Epidermal melanocyte (primary cell): ENCODE measurements at regions not wholly inside any gene's neighbourhood (a gene's known extent, or its start where the extent isn't known, plus 50 kb on each side); places are given as distances from the start of the nearest gene placed in this dataset.
A peak's percentile ranks its signal among the peaks of the same experiment; 100 is the strongest.

Experiments used
- DNase-seq: peaks from one replicate; pipeline ENCODE4 v3.0.0; 2011; ENCODE audit warnings: low spot score; ENCODE audit not compliant: insufficient read length

DNA sequence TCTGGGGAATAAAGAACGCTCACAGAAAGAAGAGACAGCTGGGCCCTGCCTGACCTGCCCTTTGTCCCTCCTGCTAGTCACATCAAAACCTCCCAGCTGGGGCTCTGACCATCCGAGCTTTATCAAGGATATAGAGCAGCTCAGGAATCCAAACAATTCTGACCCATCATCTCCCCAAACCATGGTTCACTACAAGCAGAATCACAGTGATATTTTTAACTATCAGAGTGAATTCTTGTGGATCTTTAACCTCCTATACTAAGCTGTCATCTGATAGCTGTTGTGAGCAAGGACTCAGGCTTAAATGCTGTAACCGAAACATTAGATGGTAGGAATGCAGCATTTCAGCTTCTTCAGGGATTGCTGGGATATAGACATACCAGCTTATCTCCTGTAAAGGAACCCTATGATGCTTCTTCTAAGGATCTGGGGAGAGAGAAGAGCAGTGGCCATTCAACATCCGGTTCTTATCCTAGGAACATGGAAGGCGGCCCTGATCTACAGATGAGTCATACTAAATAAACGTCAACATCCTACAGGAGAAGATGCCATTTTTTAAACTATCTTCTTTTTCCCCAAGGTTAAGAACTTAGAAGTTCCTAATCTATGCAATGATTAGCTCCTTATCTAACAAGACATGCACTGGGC lies 84.7 kb upstream of the AKIP1 start:
- DNase-seq: no peak

DNA sequence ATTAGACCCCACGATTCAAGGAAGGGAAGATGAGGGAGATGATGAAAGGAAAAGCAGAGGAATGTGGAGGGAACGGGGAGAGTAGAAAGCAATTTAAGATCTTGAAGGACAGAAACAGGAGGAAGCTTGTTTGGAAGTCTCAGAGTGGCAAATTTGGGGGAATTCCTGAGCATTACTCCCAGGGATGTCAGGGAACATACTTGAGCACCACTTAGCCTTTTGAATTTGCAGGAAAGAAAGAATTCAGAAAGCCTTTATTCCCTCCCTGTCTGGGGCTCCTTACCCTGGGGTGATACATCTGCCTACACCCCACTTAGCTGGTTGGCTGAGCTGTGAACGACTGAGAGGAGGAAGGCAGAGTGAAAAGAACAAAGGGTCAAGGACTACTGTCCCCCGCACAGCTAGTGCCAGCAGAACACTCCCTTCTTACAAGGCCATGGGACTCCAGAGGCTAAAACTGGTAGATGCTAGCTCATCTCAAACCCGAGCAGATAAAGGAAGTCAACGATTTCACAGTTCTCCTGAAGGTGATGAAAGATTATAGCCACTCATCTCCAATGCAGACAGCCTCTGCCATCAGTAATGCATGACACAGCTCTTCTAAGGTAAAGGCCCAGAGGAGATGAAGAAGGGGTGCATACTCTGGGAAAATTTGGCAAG lies 84.0 kb upstream of the AKIP1 start:
- no peak for DNase-seq

DNA sequence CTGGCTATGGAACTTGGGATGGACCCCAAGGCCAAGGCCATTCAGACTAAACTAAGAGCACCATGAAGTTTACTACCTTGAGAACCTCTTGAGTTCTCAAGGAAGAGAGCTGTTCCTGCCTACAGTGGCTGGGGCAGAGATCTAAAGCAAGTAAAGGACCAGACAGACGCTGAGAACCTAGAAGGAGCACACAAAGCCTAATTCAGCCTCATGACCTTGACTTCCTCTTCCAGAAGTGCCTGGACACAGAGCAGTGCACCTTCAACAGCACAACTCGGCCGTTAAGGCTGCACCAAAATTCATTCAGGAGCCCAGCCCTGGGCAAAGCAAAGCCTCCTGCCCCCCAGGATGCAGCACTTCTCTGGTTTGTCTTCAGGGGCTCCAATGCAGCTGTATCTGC lies 82.9 kb upstream of the AKIP1 start:
- DNase-seq: no peak

DNA sequence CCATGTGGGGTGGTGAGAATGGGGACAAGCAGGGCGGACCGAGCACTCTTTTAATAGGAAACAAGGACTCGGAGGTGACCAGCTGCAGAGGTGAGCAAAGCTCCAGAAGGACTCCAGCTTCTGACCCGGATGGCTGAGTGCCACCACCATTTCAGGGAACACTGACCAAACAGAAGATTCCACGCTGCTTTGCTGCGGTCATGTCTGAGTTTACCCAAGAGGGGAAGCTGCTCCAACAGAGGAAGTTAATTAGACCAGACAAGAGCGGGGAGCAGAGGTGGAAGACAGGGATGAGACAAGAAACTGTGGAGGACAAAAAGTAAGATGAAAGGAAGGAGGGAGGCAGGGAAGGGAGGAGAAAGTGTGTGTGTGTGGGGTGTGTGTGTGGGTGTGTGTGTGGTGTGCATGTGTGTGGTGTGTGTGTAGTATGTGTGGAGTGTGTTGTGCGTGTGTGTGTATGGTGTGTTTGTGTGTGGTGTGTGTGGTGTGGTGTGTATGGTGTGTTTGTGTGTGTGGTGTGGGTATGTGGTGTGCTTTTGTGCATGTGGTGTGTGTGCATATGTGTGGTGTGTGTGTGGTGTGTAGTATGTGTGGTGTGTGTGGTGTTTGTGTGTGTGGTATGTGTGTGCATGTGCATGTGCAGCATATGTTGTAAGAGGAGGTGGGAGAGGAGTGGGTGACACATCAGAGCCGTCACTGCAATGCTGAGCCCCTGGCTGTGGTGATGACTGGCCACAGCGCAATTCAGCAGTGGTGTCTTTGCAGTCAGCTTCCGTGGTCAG lies 82.2 kb upstream of the AKIP1 start:
- no peak for DNase-seq

DNA sequence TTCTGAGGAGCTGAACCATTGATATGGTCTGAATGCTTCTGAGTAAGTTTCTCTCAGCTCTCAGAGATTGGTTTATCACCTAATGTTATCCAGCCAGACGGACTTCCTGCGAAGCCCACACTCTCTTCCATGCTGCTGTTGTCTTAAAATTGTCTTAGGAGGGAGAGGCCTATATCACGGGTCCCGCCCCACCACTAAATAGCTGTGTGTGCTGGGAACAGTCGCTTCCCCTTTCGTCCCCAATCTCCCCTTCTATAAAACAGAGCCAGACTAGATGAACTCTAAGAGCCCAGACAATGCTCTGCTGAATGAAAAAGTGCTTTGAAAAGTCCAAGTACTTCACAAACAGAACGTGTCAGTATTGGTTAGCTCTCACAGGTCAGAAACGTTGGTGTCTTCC lies 81.4 kb upstream of the AKIP1 start:
- DNase-seq: no peak

DNA sequence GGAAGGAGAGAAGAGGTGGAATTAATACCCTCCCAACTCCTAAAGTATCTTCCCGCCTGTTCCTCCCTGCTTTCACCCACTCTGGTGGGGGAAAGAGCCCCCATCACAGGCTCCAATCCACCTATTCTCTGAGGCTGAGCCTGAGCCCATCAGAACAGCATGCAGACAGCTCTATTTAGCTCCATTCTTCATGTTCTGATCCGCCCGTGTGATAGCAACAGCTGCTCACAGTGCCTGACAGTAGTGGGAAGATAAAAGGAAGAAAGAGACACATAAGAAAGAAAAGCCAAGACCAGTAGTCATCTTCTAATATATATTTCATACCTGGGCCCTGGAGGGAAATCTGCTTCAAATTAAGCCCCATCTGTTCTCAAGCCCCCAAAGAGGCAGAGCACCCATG lies 80.3 kb upstream of the AKIP1 start:
- no peak for DNase-seq

DNA sequence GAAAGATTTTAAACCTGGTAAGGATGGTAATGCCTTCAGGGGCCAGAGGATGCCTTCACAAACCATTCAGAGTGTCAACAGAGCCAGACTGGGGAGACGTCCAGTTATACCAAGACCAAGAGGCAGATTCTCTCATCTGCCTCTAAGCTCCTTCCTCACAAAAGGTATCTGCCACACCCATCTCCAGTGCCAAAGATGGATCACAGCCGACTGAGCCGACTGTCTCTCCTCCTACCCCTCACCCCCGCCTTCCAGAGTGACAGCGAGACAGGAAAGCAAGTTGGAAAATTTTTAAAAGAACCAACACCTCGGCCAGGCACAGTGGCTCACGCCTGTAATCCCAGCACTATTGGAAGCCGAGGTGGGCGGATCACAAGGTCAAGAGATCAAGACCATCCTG lies 79.1 kb upstream of the AKIP1 start:
- no peak for DNase-seq

DNA sequence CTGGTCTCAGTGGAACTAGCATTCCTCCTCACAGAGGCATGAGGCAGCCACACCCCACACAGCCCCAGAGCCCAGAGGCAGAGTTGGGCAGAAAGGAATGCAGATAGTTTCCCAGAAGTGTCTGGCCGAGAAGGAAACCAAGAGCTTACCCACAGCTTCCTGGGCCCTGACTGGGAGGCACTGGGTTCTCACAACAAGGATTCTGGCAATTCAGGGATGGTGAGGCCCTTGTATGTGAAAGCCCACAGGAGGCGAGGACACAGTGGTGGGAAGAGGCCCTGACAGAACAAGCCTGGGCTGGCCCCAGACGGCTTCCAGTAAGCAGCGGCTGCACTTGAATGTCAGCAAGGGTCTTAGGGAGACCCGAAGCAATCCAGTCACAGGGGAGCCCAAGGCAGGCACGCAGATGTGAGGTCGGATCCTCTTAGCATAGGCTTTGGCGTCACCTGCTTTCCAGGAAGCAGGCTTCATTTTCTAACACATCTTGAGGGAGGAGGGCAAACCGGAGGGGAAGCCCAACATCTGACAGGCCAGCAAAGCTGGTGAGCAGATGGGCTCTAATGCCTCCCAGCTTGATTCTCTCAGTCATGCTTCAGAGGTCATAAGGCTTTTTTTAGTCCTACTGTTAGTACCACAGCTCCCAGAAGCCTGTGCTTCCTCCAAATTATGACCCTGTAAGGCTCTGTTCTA lies 78.3 kb upstream of the AKIP1 start:
- peak; percentile 79 for DNase-seq

DNA sequence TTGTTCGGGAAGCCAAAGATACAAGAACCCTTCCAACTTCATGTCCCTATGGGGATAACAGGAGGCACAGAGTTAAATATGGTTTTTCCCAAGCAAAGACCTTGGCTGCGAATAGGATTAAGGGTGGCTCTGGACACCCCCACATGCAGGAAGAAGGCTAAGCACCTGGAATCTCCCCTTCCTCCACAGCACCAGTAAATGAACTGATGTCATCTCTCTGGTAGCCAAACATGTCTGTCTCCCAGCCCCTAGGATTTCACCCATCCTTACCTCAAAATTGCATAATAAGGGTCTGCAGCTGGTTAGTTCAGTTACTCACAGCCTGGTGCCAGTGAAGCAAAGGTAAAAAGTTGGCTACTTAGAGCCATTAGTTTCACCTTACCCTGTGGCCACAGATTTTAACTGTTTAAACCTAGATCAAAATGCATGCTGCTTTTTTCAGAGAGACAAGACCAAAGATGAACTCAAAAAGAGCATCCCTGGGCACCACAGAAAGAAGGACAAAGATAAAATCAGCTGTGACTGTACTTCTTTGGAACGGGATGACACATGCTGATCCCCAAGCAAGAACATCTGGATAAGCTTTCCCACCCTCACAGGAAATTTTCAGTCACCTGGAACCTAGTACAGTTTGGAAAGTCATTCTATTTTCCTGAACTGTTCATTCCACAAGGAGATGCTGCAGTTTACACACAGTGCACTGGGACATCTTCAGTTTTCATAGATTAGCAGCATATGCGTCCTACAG lies 77.2 kb upstream of the AKIP1 start:
- no peak for DNase-seq

DNA sequence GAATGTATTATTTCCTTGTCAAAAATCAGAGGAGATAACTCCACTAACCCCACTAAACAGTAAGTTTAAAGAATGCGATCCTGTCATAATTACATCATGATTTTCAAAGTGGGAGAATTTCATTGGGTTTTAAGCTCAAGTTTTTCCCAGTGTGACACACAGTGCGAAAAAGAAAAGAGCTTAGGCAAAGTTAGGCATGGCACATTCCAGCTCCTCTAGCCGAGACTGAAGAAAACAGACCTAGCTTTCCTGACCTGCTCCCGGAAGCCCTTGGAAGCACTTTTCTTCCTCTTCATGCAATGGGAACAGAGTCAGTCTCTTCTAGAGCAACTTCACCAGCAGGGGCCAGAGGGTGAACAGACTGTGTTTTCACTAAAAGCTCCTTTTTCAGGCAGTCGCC lies 76.6 kb upstream of the AKIP1 start:
- no peak for DNase-seq

DNA sequence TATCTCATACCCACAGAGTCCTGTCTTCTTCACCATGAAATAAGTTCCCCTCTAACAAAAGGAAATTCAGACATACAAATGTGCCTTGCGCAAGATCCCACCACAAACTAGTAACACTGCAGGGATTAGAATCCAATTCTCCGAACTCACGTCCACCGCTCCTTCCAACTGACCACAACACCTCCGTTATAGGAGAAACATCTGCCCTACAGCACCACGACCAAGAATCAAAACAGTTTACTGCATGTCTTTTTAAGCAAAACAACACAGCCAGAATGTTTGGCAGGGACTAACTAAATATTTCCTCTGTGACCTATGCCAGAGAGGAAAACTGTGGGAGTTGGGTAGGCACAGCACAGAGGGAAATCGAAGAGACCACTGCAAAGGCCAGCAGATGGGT lies 72.7 kb upstream of the AKIP1 start:
- DNase-seq: peak; percentile 49

DNA sequence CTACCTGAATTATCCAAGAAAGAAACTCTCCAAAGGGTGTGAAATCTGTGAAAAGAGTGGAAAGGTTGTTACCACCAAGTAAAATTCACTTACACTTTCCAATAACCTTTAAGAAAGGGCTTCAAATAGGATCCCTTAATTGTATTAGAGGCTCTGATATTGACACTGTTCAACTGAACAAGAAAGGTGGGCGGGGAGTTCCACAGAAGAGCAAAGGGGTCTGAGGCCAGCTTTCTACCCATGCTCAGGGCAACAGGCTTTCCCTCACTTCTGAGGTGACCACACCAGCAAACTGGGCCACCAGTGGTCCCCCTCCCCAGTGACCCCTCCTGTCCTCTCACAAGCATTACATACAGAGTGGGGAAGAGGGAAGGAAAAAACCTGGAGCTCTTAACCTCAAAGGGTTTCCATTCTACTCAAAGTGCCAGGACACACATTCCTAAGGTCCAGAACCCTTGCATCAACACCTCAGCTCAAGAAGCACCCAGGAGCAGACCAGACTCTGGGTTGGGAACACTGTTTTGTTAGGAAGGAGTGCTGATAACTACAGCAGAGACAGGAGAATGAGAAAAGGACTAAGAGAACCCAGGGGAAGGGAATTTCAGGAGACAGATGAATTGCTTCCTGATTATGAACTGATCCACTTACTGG lies 71.6 kb upstream of the AKIP1 start:
- no peak for DNase-seq

DNA sequence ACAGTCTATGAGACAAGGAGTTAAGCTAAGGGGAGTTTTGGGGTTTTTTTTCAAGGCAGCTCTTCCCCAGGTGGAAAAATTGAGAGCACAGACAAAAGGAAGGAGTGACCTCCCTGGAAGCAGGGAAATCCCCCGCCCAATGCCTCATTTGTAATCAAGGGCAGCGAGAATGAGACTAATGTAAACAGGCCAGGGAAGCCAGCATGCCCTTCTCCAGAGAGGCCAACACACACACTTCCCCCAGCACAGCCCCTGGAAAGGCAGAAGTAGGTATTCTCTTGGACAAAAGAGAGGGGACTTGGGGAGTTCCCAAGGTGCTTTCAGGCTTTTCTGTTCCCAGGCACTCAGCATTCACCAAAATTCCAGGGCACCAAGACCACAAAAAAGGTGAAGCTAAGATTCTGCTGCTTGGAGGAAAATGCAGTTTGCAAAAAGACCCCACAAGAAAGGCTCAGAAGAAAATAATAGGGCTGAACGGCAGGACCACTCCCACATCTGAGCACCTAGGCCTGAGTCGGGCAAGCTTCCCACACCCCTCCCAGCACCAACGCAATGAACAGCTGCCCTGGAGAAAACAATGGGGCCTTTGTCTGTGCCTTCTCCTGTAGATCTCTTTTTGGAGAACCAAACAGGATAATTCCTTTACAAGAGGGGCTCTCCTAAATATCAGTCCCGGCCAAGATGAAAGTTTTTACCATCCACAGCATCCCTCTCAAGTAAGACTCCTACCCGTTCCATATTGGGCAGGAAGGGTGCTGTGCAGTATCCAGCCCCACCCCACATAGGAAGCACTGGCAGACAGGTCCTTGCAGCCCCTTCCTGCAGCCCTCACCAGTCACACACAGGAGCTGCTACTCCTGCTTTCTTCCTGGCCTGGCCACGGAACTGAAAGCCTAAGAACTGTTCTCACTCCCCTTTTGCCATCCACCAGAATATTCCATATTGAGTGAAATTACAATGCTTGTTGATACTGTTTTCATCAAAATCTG lies 70.7 kb upstream of the AKIP1 start:
- DNase-seq: peak; percentile 30

DNA sequence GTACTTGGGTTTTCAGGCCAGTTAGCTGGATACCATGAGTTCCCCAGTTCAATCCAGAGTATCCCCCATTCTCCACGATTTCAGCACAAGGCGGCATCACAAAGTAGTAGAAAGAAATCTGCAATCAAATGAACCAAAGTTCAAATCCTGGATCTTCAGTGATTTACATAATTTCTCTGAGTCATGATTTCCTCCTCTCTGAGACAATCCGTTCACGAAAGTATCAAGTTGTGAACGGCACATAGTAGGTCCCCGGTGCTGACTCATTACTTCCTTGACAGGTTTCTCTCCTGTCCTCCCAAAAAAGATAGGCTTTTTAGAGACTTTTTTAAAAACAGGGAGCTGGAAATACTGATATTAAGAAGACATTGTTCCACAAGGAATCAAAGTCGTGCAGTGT lies 69.1 kb upstream of the AKIP1 start:
- no peak for DNase-seq

DNA sequence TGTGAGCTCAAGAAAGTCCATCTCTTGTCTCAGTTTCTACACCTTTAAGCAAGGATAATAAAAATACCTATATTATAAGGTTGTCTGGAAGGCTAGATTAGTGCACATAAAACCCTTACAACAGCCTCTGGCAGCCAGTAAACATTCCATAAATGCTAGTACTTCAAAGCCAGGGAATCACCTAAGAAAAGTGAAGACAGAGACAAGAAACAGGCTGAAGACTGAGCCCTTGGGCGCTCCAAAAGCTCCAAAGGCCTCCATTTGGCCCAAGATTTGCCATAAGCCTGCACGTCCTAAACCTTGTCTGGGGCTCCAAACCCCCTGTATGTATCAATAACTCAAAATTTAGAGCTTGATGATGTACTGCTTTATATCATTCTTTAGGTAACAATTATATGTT lies 52.2 kb upstream of the AKIP1 start:
- DNase-seq: no peak
